ENCODE measurements at regions not wholly inside any gene's neighbourhood (a gene's known extent, or its start where the extent isn't known, plus 50 kb on each side); places are given as distances from the start of the nearest gene placed in this dataset.

GRCh38 chr16:61149709-61150108 is 886.5 kb downstream of the CDH8 start:
- 56% methylated on average over 5 of the region's 5 CpGs for WGBS

GRCh38 chr16:61148930-61149329 is 887.3 kb downstream of the CDH8 start:
- no peak overlapping the region for H3K27ac ChIP-seq (ENCODE audit: low read depth in 1 of 2, low read length in 2 of 2)
- no peaks in the 10 kb centered on the region for H3K27me3 ChIP-seq (ENCODE audit: control insufficient read depth in 4 of 4, insufficient read depth in 4 of 4, low read length in 3 of 4)
- 54% methylated on average over 3 of the region's 3 CpGs for WGBS
- no peak overlapping the region for H3K9ac ChIP-seq (ENCODE audit: low read depth in 1 of 2, low read length in 2 of 2)
- TF ChIP-seq RAD21 (IDR thresholded peaks at IDR 0.05) (peak; percentile 5 to 33), JUND (IDR thresholded peaks at IDR 0.05) (no peak)
- H3K9me3 ChIP-seq (ENCODE audit: control insufficient read depth in 4 of 4, low read length in 3 of 4) = no peaks in the 10 kb centered on the region
- no peaks in the 10 kb centered on the region for H3K36me3 ChIP-seq (ENCODE audit: control insufficient read depth in 4 of 4, insufficient read depth in 3 of 4, low read depth in 1 of 4, low read length in 3 of 4)
- DNase-seq (ENCODE audit: low spot score) = no peak
- no peak overlapping the region for H3K4me3 ChIP-seq (ENCODE audit: low read depth in 1 of 3, low read length in 3 of 3)
- no peaks in the 10 kb centered on the region for H3K4me1 ChIP-seq (ENCODE audit: control insufficient read depth in 4 of 4, insufficient read depth in 4 of 4, low read length in 3 of 4)

More at GRCh38 chr16:61149709-61150108, 886.5 kb downstream of the CDH8 start:
- H3K36me3 ChIP-seq (ENCODE audit: control insufficient read depth in 4 of 4, insufficient read depth in 3 of 4, low read depth in 1 of 4, low read length in 3 of 4) = no peaks in the 10 kb centered on the region
- no peaks in the 10 kb centered on the region for H3K9me3 ChIP-seq (ENCODE audit: control insufficient read depth in 4 of 4, low read length in 3 of 4)
- H3K4me3 ChIP-seq (ENCODE audit: low read depth in 1 of 3, low read length in 3 of 3) = no peak overlapping the region
- no peaks in the 10 kb centered on the region for H3K27me3 ChIP-seq (ENCODE audit: control insufficient read depth in 4 of 4, insufficient read depth in 4 of 4, low read length in 3 of 4)
- TF ChIP-seq MAX (IDR thresholded peaks at IDR 0.05) (no peak), EGR1 (IDR thresholded peaks at IDR 0.05; ENCODE audit: low read depth in 2 of 2) (no peak), FOXA1 (IDR thresholded peaks at IDR 0.05) (no peak), CTCF (IDR thresholded peaks at IDR 0.05; ENCODE audit: low read depth, low read length, missing input control) (no peak), ZBTB33 (IDR thresholded peaks at IDR 0.05) (no peak)
- no peak overlapping the region for H3K27ac ChIP-seq (ENCODE audit: low read depth in 1 of 2, low read length in 2 of 2)
- no peak overlapping the region for H3K9ac ChIP-seq (ENCODE audit: low read depth in 1 of 2, low read length in 2 of 2)
- DNase-seq (ENCODE audit: low spot score) = no peak
- no peaks in the 10 kb centered on the region for H3K4me1 ChIP-seq (ENCODE audit: control insufficient read depth in 4 of 4, insufficient read depth in 4 of 4, low read length in 3 of 4)

GRCh38 chr16:61146429-61146828 is 889.8 kb downstream of the CDH8 start:
- no peaks in the 10 kb centered on the region for H3K9me3 ChIP-seq (ENCODE audit: control insufficient read depth in 4 of 4, low read length in 3 of 4)
- H3K9ac ChIP-seq (ENCODE audit: low read depth in 1 of 2, low read length in 2 of 2) = no peak overlapping the region
- no peak for DNase-seq (ENCODE audit: low spot score)
- 56% methylated on average over 1 of the region's 1 CpG for WGBS
- H3K27ac ChIP-seq (ENCODE audit: low read depth in 1 of 2, low read length in 2 of 2) = no peak overlapping the region
- H3K36me3 ChIP-seq (ENCODE audit: control insufficient read depth in 4 of 4, insufficient read depth in 3 of 4, low read depth in 1 of 4, low read length in 3 of 4) = no peaks in the 10 kb centered on the region
- H3K27me3 ChIP-seq (ENCODE audit: control insufficient read depth in 4 of 4, insufficient read depth in 4 of 4, low read length in 3 of 4) = no peaks in the 10 kb centered on the region
- H3K4me1 ChIP-seq (ENCODE audit: control insufficient read depth in 4 of 4, insufficient read depth in 4 of 4, low read length in 3 of 4) = no peaks in the 10 kb centered on the region
- no peak overlapping the region for H3K4me3 ChIP-seq (ENCODE audit: low read depth in 1 of 3, low read length in 3 of 3)
- TF ChIP-seq ZBTB33 (IDR thresholded peaks at IDR 0.05) = no peak
- no peak for TF ChIP-seq GABPA (IDR thresholded peaks at IDR 0.05 in 1 of 2, conservative IDR thresholded peaks at IDR 0.05 in 1 of 2)
- no peak for TF ChIP-seq HNF4A (conservative IDR thresholded peaks at IDR 0.05)
- no peak for TF ChIP-seq TAF1 (conservative IDR thresholded peaks at IDR 0.05)
- TF ChIP-seq REST (IDR thresholded peaks at IDR 0.05) = no peak
- TF ChIP-seq EGR1 (IDR thresholded peaks at IDR 0.05; ENCODE audit: low read depth in 2 of 2) = no peak
- no peak for TF ChIP-seq YY1 (IDR thresholded peaks at IDR 0.05)
- no peak for TF ChIP-seq FOXA2 (IDR thresholded peaks at IDR 0.05)
- TF ChIP-seq FOXA1 (IDR thresholded peaks at IDR 0.05) = no peak
- no peak for TF ChIP-seq RAD21 (IDR thresholded peaks at IDR 0.05)
- TF ChIP-seq ATF3 (IDR thresholded peaks at IDR 0.05) = no peak
- TF ChIP-seq MAX (IDR thresholded peaks at IDR 0.05) = no peak
- TF ChIP-seq HNF4G (IDR thresholded peaks at IDR 0.05) = no peak

All from liver (tissue), 8 donors.